GM12878 (cell line): ENCODE measurements at regions not wholly inside any gene's neighbourhood (a gene's known extent, or its start where the extent isn't known, plus 50 kb on each side); places are given as distances from the start of the nearest gene placed in this dataset.

Source experiments
- ETV6 ChIP-seq, 2 experiments: fragments of 450-650 bp in 1 of 2; IDR thresholded peaks in 1 of 2; conservative IDR thresholded peaks in 1 of 2; 2 replicates each; pipeline ENCODE4 v1.6.1; 2014; ENCODE audit warnings: antibody characterized with exemption in 1 of 2, borderline replicate concordance in 1 of 2, low read depth in 1 of 2, mild to moderate bottlenecking in 1 of 2, moderate library complexity in 1 of 2
- RELA ChIP-seq: fragments of 450-650 bp; IDR thresholded peaks from 2 replicates; pipeline ENCODE4 v1.8.0; 2014; ENCODE audit warnings: borderline replicate concordance; ENCODE audit not compliant: partially characterized antibody
- RFX5 ChIP-seq: IDR thresholded peaks from 2 replicates; pipeline ENCODE4 v1.6.1; 2011; ENCODE audit warnings: low read depth, low read length, improper control_type of control experiment
- TAF1 ChIP-seq: IDR thresholded peaks from 2 replicates; pipeline ENCODE4 v1.6.1; 2011; ENCODE audit warnings: mild to moderate bottlenecking, low read depth, low read length, borderline replicate concordance
- ZZZ3 ChIP-seq: IDR thresholded peaks from 2 replicates; pipeline ENCODE4 v1.6.1; 2011; ENCODE audit warnings: low read depth; ENCODE audit not compliant: control insufficient read depth, insufficient read length
- TF ChIP-seq, protein P1 (sequence below), 3 experiments: IDR thresholded peaks in 2 of 3; conservative IDR thresholded peaks in 1 of 3; 2 replicates each; pipeline ENCODE4 v1.5.1; 2011; ENCODE audit warnings: low read depth in 3 of 3, low read length in 3 of 3, mild to moderate bottlenecking in 3 of 3, control low read depth in 2 of 3, moderate library complexity in 2 of 3, inconsistent platforms in 1 of 3, mixed read lengths in 1 of 3; ENCODE audit not compliant: control insufficient read depth in 2 of 3, insufficient read depth in 1 of 3; ENCODE audit errors: extremely low read depth in 1 of 3

DNA sequence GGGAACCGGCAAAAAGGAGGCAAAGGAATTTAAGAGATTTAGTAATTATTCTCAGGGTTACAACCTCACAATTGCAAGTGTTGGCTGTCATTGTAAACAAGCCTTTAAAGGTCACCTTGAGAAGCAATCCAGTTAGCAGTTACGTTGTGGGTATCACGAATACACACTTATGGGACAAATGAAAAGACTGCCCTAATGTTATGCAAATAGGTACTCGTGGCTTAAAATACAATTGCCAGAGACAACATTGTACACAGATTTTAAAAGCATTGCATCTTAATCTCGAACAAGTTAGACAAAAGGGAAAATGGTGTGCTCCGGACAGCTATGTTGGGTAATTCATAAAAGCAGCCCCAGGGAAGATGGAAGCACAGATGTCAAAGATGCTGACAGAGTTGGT is 120.5 kb upstream of the ZC3H12A start:
- TF ChIP-seq RFX5: no peak
- TF ChIP-seq RELA: no peak
- TF ChIP-seq, protein P1, sequence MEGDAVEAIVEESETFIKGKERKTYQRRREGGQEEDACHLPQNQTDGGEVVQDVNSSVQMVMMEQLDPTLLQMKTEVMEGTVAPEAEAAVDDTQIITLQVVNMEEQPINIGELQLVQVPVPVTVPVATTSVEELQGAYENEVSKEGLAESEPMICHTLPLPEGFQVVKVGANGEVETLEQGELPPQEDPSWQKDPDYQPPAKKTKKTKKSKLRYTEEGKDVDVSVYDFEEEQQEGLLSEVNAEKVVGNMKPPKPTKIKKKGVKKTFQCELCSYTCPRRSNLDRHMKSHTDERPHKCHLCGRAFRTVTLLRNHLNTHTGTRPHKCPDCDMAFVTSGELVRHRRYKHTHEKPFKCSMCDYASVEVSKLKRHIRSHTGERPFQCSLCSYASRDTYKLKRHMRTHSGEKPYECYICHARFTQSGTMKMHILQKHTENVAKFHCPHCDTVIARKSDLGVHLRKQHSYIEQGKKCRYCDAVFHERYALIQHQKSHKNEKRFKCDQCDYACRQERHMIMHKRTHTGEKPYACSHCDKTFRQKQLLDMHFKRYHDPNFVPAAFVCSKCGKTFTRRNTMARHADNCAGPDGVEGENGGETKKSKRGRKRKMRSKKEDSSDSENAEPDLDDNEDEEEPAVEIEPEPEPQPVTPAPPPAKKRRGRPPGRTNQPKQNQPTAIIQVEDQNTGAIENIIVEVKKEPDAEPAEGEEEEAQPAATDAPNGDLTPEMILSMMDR (IDR thresholded peaks at IDR 0.05 in 2 of 3, conservative IDR thresholded peaks at IDR 0.05 in 1 of 3; ENCODE audit: control insufficient read depth in 2 of 3, extremely low read depth in 1 of 3, insufficient read depth in 1 of 3, low read depth in 3 of 3, low read length in 3 of 3): no peak
- no peak for TF ChIP-seq ETV6 (conservative IDR thresholded peaks at IDR 0.05 in 1 of 2, IDR thresholded peaks at IDR 0.05 in 1 of 2; ENCODE audit: borderline replicate concordance in 1 of 2, low read depth in 1 of 2)
- TF ChIP-seq ZZZ3: no peak
- no peak for TF ChIP-seq TAF1
